ENCODE measurements at regions not wholly inside any gene's neighbourhood (a gene's known extent, or its start where the extent isn't known, plus 50 kb on each side); places are given as distances from the start of the nearest gene placed in this dataset.

DNA sequence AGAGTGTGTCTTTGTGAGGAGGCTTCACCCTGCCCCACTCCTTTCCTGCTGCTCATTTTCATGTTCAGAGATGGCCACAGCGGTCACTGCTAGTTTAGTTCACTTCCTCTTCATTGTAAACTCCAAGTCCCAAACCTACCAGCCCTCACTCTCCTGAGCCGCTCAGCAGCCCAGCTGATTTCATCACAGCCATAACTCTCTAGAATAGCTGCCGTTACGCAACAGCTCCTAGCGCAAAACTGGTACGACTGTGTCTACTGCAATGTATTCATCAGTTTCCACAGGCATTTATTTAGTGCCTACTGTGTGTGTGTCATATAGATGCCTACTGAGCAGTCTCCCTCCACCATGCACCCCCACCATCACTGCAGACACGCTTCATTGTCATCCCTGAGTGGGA, 233.5 kb upstream of the RPL38 start:
- H3K27me3 ChIP-seq (ENCODE audit: insufficient read depth, low read length), result peaks cover 57% of the 10 kb centered on the region
- H3K9ac ChIP-seq (ENCODE audit: low read length), result no peak overlapping the region
- ChIA-PET RAD21 (ENCODE audit: low non-redundant PET in 1 of 2, low total read pairs in 2 of 2, uncharacterized antibody in 2 of 2, unreplicated experiment in 2 of 2) (no interaction called here), CTCF (no interaction called here), POLR2A (no interaction called here)
- BruUV-seq (replicated peaks), result no TSS peak
- H4K20me1 ChIP-seq (ENCODE audit: insufficient read depth), result no peaks in the 10 kb centered on the region
- H2AFZ ChIP-seq (ENCODE audit: low read depth, low read length, poor library complexity, severe bottlenecking), result no peak overlapping the region
- H3K9me2 ChIP-seq (ENCODE audit: insufficient read depth), result no peaks in the 10 kb centered on the region
- DNase-seq (ENCODE audit: low read depth, low spot score) (no peak), ATAC-seq (no peak)
- no peaks in the 10 kb centered on the region; a peak in 1 of 4 replicates for H3K9me3 ChIP-seq (ENCODE audit: control insufficient read depth in 1 of 2, insufficient read depth in 1 of 2, low read depth in 1 of 2, low read length in 2 of 2)
- intact Hi-C loops (cut with micrococcal nuclease), result no loop called here
- no peak overlapping the region for H3K4me2 ChIP-seq (ENCODE audit: low read length)
- TF ChIP-seq ELF1 (IDR thresholded peaks at IDR 0.05; ENCODE audit: borderline replicate concordance, low read depth) (no peak), POLR2A (IDR thresholded peaks at IDR 0.05; ENCODE audit: borderline replicate concordance, extremely low read depth, insufficient read depth, insufficient read length) (no peak)
- no peak overlapping the region for H3K27ac ChIP-seq (ENCODE audit: low read depth, low read length)
- H3K79me2 ChIP-seq (ENCODE audit: insufficient read depth, low read length), result no peaks in the 10 kb centered on the region
- no peaks in the 10 kb centered on the region for H3K4me1 ChIP-seq (ENCODE audit: control insufficient read depth in 1 of 2, insufficient read depth in 2 of 2, low read length in 2 of 2)
- H3K36me3 ChIP-seq (ENCODE audit: control insufficient read depth in 1 of 2, insufficient read depth in 2 of 2, low read length in 2 of 2), result no peaks in the 10 kb centered on the region
- H3K4me3 ChIP-seq (replicated peaks in 1 of 2; ENCODE audit: low read depth in 1 of 2, low read length in 2 of 2), result no peak overlapping the region

DNA sequence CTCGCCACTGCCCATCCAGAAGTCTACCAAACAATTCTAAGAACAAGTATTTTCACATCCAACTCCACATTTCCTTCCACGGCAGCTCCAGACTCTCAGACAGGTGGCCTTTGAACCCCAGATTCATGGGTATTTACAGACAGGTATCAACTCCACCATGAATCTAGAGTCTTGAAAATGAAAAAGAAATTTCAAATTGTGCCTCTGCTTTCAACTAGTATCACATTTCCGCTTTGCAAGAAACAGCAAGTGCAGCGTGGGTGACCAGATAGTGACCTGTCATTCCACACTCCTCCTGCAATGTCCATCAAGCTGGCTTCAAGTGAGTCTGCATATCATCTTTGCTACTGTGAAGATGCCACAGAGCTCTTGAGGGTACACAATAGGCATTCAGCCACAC, 232.4 kb upstream of the RPL38 start:
- Histone ChIP-seq H3K9ac (ENCODE audit: low read length) (no peak overlapping the region), H3K27me3 (ENCODE audit: insufficient read depth, low read length) (peaks cover 57% of the 10 kb centered on the region), H3K4me1 (ENCODE audit: control insufficient read depth in 1 of 2, insufficient read depth in 2 of 2, low read length in 2 of 2) (no peaks in the 10 kb centered on the region), H3K4me2 (ENCODE audit: low read length) (no peak overlapping the region), H2AFZ (ENCODE audit: low read depth, low read length, poor library complexity, severe bottlenecking) (no peak overlapping the region), H3K36me3 (ENCODE audit: control insufficient read depth in 1 of 2, insufficient read depth in 2 of 2, low read length in 2 of 2) (no peaks in the 10 kb centered on the region), H3K27ac (ENCODE audit: low read depth, low read length) (no peak overlapping the region), H3K79me2 (ENCODE audit: insufficient read depth, low read length) (no peaks in the 10 kb centered on the region), H3K9me2 (ENCODE audit: insufficient read depth) (no peaks in the 10 kb centered on the region), H3K9me3 (ENCODE audit: control insufficient read depth in 1 of 2, insufficient read depth in 1 of 2, low read depth in 1 of 2, low read length in 2 of 2) (no peaks in the 10 kb centered on the region), H4K20me1 (ENCODE audit: insufficient read depth) (no peaks in the 10 kb centered on the region), H3K4me3 (replicated peaks in 1 of 2; ENCODE audit: low read depth in 1 of 2, low read length in 2 of 2) (no peak overlapping the region)
- TF ChIP-seq SRF (IDR thresholded peaks at IDR 0.05; ENCODE audit: low read depth), result no peak
- TF ChIP-seq POLR2A (IDR thresholded peaks at IDR 0.05; ENCODE audit: borderline replicate concordance, extremely low read depth, insufficient read depth, insufficient read length), result no peak
- TF ChIP-seq, protein P1, sequence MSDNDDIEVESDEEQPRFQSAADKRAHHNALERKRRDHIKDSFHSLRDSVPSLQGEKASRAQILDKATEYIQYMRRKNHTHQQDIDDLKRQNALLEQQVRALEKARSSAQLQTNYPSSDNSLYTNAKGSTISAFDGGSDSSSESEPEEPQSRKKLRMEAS (IDR thresholded peaks at IDR 0.05), result no peak
- DNase-seq (ENCODE audit: low read depth, low spot score) (no peak), ATAC-seq (no peak)
- RAD21 ChIA-PET (ENCODE audit: low non-redundant PET in 1 of 2, low total read pairs in 2 of 2, uncharacterized antibody in 2 of 2, unreplicated experiment in 2 of 2), result no interaction called here
- POLR2A ChIA-PET, result no interaction called here
- intact Hi-C loops (cut with micrococcal nuclease), result no loop called here
- no TSS peak for BruUV-seq (replicated peaks)
- CTCF ChIA-PET, result no interaction called here

DNA sequence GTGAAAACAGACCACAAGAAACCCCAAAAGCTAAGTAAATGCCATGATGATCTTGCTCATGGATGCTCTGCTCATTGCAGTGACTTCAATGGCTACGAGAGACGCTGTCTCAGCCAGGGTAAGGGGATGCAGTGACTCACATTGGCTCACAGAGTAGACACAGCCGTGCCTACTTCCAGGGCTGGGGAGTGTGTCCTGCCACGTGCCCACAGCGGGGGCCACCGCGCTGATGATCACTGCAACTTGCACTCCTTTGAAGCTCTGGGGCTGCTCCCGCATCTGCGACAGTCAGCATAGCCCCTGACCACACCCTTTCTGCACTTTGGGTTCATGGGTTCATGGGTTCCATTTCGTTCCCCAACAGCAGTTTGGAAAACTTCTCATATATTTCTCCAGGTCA, 231.4 kb upstream of the RPL38 start:
- ChIA-PET POLR2A (no interaction called here), CTCF (no interaction called here), RAD21 (ENCODE audit: low non-redundant PET in 1 of 2, low total read pairs in 2 of 2, uncharacterized antibody in 2 of 2, unreplicated experiment in 2 of 2) (no interaction called here)
- H3K9me3 ChIP-seq (ENCODE audit: control insufficient read depth in 1 of 2, insufficient read depth in 1 of 2, low read depth in 1 of 2, low read length in 2 of 2), result no peaks in the 10 kb centered on the region
- intact Hi-C loops (cut with micrococcal nuclease), result no loop called here
- BruUV-seq (replicated peaks), result no TSS peak
- H4K20me1 ChIP-seq (ENCODE audit: insufficient read depth), result no peaks in the 10 kb centered on the region
- H3K27me3 ChIP-seq (ENCODE audit: insufficient read depth, low read length), result peaks cover 53% of the 10 kb centered on the region
- H3K4me2 ChIP-seq (ENCODE audit: low read length), result no peak overlapping the region
- H3K9ac ChIP-seq (ENCODE audit: low read length), result no peak overlapping the region
- H3K4me3 ChIP-seq (replicated peaks in 1 of 2; ENCODE audit: low read depth in 1 of 2, low read length in 2 of 2), result no peak overlapping the region
- H3K79me2 ChIP-seq (ENCODE audit: insufficient read depth, low read length), result no peaks in the 10 kb centered on the region
- ATAC-seq (no peak), DNase-seq (ENCODE audit: low read depth, low spot score) (no peak)
- H3K27ac ChIP-seq (ENCODE audit: low read depth, low read length), result no peak overlapping the region
- no peaks in the 10 kb centered on the region for H3K36me3 ChIP-seq (ENCODE audit: control insufficient read depth in 1 of 2, insufficient read depth in 2 of 2, low read length in 2 of 2)
- no peak overlapping the region for H2AFZ ChIP-seq (ENCODE audit: low read depth, low read length, poor library complexity, severe bottlenecking)
- H3K4me1 ChIP-seq (ENCODE audit: control insufficient read depth in 1 of 2, insufficient read depth in 2 of 2, low read length in 2 of 2), result no peaks in the 10 kb centered on the region
- H3K9me2 ChIP-seq (ENCODE audit: insufficient read depth), result no peaks in the 10 kb centered on the region
- TF ChIP-seq SIN3A (IDR thresholded peaks at IDR 0.05; ENCODE audit: low read depth) (no peak), EZH2 (IDR thresholded peaks at IDR 0.05) (no peak), SP1 (IDR thresholded peaks at IDR 0.05; ENCODE audit: low read depth) (no peak), CEBPB (IDR thresholded peaks at IDR 0.05; ENCODE audit: low read depth) (no peak), FOSL1 (IDR thresholded peaks at IDR 0.05; ENCODE audit: low read depth) (no peak), YY1 (IDR thresholded peaks at IDR 0.05; ENCODE audit: extremely low read depth, insufficient replicate concordance, low read depth, low read length) (no peak), ELF1 (IDR thresholded peaks at IDR 0.05; ENCODE audit: borderline replicate concordance, low read depth) (no peak), TCF7L2 (IDR thresholded peaks at IDR 0.05; ENCODE audit: borderline replicate concordance, extremely low read depth, insufficient read depth, insufficient read length) (no peak)
- TF ChIP-seq, protein P2, sequence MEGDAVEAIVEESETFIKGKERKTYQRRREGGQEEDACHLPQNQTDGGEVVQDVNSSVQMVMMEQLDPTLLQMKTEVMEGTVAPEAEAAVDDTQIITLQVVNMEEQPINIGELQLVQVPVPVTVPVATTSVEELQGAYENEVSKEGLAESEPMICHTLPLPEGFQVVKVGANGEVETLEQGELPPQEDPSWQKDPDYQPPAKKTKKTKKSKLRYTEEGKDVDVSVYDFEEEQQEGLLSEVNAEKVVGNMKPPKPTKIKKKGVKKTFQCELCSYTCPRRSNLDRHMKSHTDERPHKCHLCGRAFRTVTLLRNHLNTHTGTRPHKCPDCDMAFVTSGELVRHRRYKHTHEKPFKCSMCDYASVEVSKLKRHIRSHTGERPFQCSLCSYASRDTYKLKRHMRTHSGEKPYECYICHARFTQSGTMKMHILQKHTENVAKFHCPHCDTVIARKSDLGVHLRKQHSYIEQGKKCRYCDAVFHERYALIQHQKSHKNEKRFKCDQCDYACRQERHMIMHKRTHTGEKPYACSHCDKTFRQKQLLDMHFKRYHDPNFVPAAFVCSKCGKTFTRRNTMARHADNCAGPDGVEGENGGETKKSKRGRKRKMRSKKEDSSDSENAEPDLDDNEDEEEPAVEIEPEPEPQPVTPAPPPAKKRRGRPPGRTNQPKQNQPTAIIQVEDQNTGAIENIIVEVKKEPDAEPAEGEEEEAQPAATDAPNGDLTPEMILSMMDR (IDR thresholded peaks at IDR 0.05 in 2 of 3, conservative IDR thresholded peaks at IDR 0.05 in 1 of 3; ENCODE audit: borderline replicate concordance in 1 of 3, insufficient read depth in 1 of 3, low read depth in 2 of 3, low read length in 2 of 3), result no peak

Measured in HCT116 (cell line).